Hepatocyte (in vitro differentiated cells): ENCODE measurements at regions not wholly inside any gene's neighbourhood (a gene's known extent, or its start where the extent isn't known, plus 50 kb on each side); places are given as distances from the start of the nearest gene placed in this dataset.

ENCODE experiments used
- CTCF ChIP-seq: fragments of 200-600 bp; sonication (generic); IDR thresholded peaks from 2 replicates; pipeline ENCODE4 v1.5.1; 2016; ENCODE audit warnings: antibody characterized with exemption, mild to moderate bottlenecking; ENCODE audit not compliant: poor library complexity
- EZH2phosphoT487 ChIP-seq: fragments of 200-600 bp; sonication (generic); IDR thresholded peaks from one replicate; pipeline ENCODE4 v1.6.1; 2018; ENCODE audit warnings: antibody characterized with exemption, mild to moderate bottlenecking, low read depth, moderate library complexity; ENCODE audit not compliant: unreplicated experiment, severe bottlenecking

- TF ChIP-seq EZH2phosphoT487 (no peak), CTCF (no peak)
Observed at GRCh38 chr17:79433379-79433778, 177.5 kb downstream of the RBFOX3 start.
